H1 (cell line): ENCODE measurements at regions not wholly inside any gene's neighbourhood (a gene's known extent, or its start where the extent isn't known, plus 50 kb on each side); places are given as distances from the start of the nearest gene placed in this dataset.

Source experiments
- CTCF ChIA-PET: fragments of 300-600 bp; sonication (Branson Sonifier 250); formaldehyde crosslinking; loops from one replicate; lab custom pipeline; 2021; ENCODE audit not compliant: partially characterized antibody; lab: Charles Lee
- POLR2A ChIA-PET: fragments of 300-600 bp; sonication (Branson Sonifier 250); formaldehyde crosslinking; loops from one replicate; lab custom pipeline; 2021; ENCODE audit warnings: inconsistent platforms; ENCODE audit not compliant: partially characterized antibody; lab: Charles Lee
- DNase-seq, 2 experiments: peaks; one replicate each; pipeline versions ENCODE4 v3.0.0 to v3.0.0-alpha.2; 2010 to 2022; ENCODE audit warnings: low spot score in 2 of 2, low read depth in 1 of 2, mixed read lengths in 1 of 2
- FAIRE-seq: peaks from 2 replicates; lab custom pipeline; 2011; peaks lifted over from hg19 to GRCh38; lab: Jason Lieb, UNC
- H2AFZ ChIP-seq: 2 replicates; pipeline ENCODE4 v1.8.1; 2012; ENCODE audit warnings: low read length, inconsistent platforms
- H2AK5ac ChIP-seq: 2 replicates; pipeline ENCODE4 v1.6.1; 2013; ENCODE audit warnings: low read depth, low read length
- H2BK120ac ChIP-seq: replicated peaks from 2 replicates; pipeline ENCODE3; 2013; ENCODE audit warnings: low read depth, low read length, inconsistent platforms
- H2BK12ac ChIP-seq: 2 replicates; pipeline ENCODE4 v1.6.1; 2013; ENCODE audit warnings: low read depth, low read length
- H2BK15ac ChIP-seq: 2 replicates; pipeline ENCODE4 v1.6.1; 2013; ENCODE audit warnings: low read length
- H2BK20ac ChIP-seq: 2 replicates; pipeline ENCODE4 v1.6.1; 2013; ENCODE audit warnings: low read length
- H2BK5ac ChIP-seq: 2 replicates; pipeline ENCODE4 v1.6.1; 2013; ENCODE audit warnings: low read depth, low read length
- H3K14ac ChIP-seq: 2 replicates; pipeline ENCODE4 v1.6.1; 2013; ENCODE audit warnings: inconsistent platforms; ENCODE audit not compliant: insufficient read length
- H3K18ac ChIP-seq: 2 replicates; pipeline ENCODE4 v1.6.1; 2013; ENCODE audit warnings: low read length; ENCODE audit errors: extremely low read depth
- H3K23ac ChIP-seq: 2 replicates; pipeline ENCODE4 v1.6.1; 2013; ENCODE audit warnings: inconsistent platforms; ENCODE audit not compliant: insufficient read length
- H3K23me2 ChIP-seq: 2 replicates; pipeline ENCODE4 v1.6.1; 2013; ENCODE audit warnings: low read depth, low read length
- H3K27ac ChIP-seq: 2 replicates; pipeline ENCODE4 v1.6.1; 2011; ENCODE audit warnings: low read depth, low read length, inconsistent platforms
- H3K27me3 ChIP-seq, 4 experiments: replicated peaks in 1 of 4; 1 replicate in 1 of 4; 2 replicates in 3 of 4; pipeline versions ENCODE4 v1.6.1 to v1.8.1; 2011 to 2013; ENCODE audit warnings: low read length in 3 of 4, mild to moderate bottlenecking in 3 of 4, inconsistent platforms in 2 of 4, mixed read lengths in 2 of 4, moderate library complexity in 1 of 4; ENCODE audit not compliant: control insufficient read depth in 3 of 4, insufficient read depth in 3 of 4; ENCODE audit errors: extremely low read depth in 1 of 4
- H3K36me3 ChIP-seq, 4 experiments: 2 replicates each; pipeline versions ENCODE4 v1.6.1 to v1.8.1; 2011 to 2013; ENCODE audit warnings: mild to moderate bottlenecking in 4 of 4, low read length in 3 of 4, moderate library complexity in 2 of 4, control low read depth in 1 of 4, inconsistent platforms in 1 of 4; ENCODE audit not compliant: insufficient read depth in 4 of 4, control insufficient read depth in 2 of 4
- H3K4ac ChIP-seq: replicated peaks from 2 replicates; pipeline ENCODE3; 2013; ENCODE audit warnings: low read length, low read depth, mixed read lengths, inconsistent platforms; ENCODE audit not compliant: insufficient read length
- H3K4me1 ChIP-seq, 4 experiments: replicated peaks in 1 of 4; 1 replicate in 1 of 4; 2 replicates in 3 of 4; pipeline versions ENCODE4 v1.6.1 to v1.8.1; 2011 to 2013; ENCODE audit warnings: low read length in 3 of 4, inconsistent platforms in 2 of 4, mixed read lengths in 1 of 4; ENCODE audit not compliant: insufficient read depth in 4 of 4, control insufficient read depth in 3 of 4
- H3K4me2 ChIP-seq, 2 experiments: 2 replicates each; pipeline versions ENCODE4 v1.6.1 to v1.8.1; 2011 to 2013; ENCODE audit warnings: low read depth in 2 of 2, low read length in 2 of 2, control low read depth in 1 of 2, inconsistent platforms in 1 of 2, mild to moderate bottlenecking in 1 of 2; ENCODE audit not compliant: insufficient read depth in 1 of 2
- H3K4me3 ChIP-seq, 4 experiments: fragments of 200-600, 300-600 bp in 1 of 4; sonication (generic), shearing (Covaris generic), sonication (Bioruptor Twin) in 1 of 4; 2 replicates each; pipeline versions ENCODE4 v1.5.1 to v1.8.1; 2011 to 2016; ENCODE audit warnings: low read length in 4 of 4, low read depth in 3 of 4, control low read depth in 2 of 4, inconsistent platforms in 2 of 4, mild to moderate bottlenecking in 2 of 4, mixed read lengths in 1 of 4, moderate library complexity in 1 of 4; ENCODE audit not compliant: insufficient read depth in 2 of 4; ENCODE audit errors: extremely low read depth in 1 of 4
- H3K56ac ChIP-seq: replicated peaks from 2 replicates; pipeline ENCODE3; 2013; ENCODE audit warnings: low read depth, mild to moderate bottlenecking, mixed read lengths, low read length, inconsistent platforms; ENCODE audit not compliant: insufficient read length
- H3K79me1 ChIP-seq: 2 replicates; pipeline ENCODE4 v1.6.1; 2013; ENCODE audit warnings: low read depth, low read length, control low read depth
- H3K79me2 ChIP-seq, 2 experiments: 2 replicates each; pipeline versions ENCODE4 v1.6.1 to v1.8.1; 2012 to 2013; ENCODE audit warnings: low read length in 2 of 2, mild to moderate bottlenecking in 2 of 2, inconsistent platforms in 1 of 2; ENCODE audit not compliant: insufficient read depth in 2 of 2, control insufficient read depth in 1 of 2
- H3K9ac ChIP-seq, 4 experiments: replicated peaks in 1 of 4; 1 replicate in 1 of 4; 2 replicates in 3 of 4; pipeline versions ENCODE4 v1.6.1 to v1.8.1; 2011 to 2013; ENCODE audit warnings: low read depth in 3 of 4, low read length in 3 of 4, control low read depth in 2 of 4, mild to moderate bottlenecking in 2 of 4, moderate library complexity in 2 of 4, inconsistent platforms in 1 of 4; ENCODE audit errors: extremely low read depth in 1 of 4
- H3K9me3 ChIP-seq, 2 experiments: 2 replicates each; pipeline versions ENCODE4 v1.6.1 to v1.8.1; 2012 to 2013; ENCODE audit warnings: mild to moderate bottlenecking in 2 of 2, moderate library complexity in 2 of 2, control low read depth in 1 of 2, inconsistent platforms in 1 of 2, low read depth in 1 of 2, low read length in 1 of 2, mixed read lengths in 1 of 2; ENCODE audit not compliant: insufficient read depth in 2 of 2
- H4K20me1 ChIP-seq, 2 experiments: replicated peaks in 1 of 2; 2 replicates each; pipeline versions ENCODE3 to v1.8.1; 2011 to 2013; ENCODE audit warnings: inconsistent platforms in 2 of 2, low read length in 2 of 2, mild to moderate bottlenecking in 1 of 2; ENCODE audit not compliant: insufficient read depth in 2 of 2, control insufficient read depth in 1 of 2
- H4K5ac ChIP-seq: 2 replicates; pipeline ENCODE4 v1.6.1; 2013; ENCODE audit warnings: low read length, low read depth, mixed read lengths, inconsistent platforms; ENCODE audit not compliant: insufficient read length
- H4K8ac ChIP-seq: 2 replicates; pipeline ENCODE4 v1.8.0; 2013; ENCODE audit warnings: mild to moderate bottlenecking, moderate library complexity, low read length, inconsistent platforms; ENCODE audit not compliant: insufficient read depth; ENCODE audit errors: extremely low read depth
- H4K91ac ChIP-seq: replicated peaks from 2 replicates; pipeline ENCODE3; 2013; ENCODE audit warnings: low read length, mixed read lengths, inconsistent platforms; ENCODE audit not compliant: insufficient read length
- BACH1 ChIP-seq: IDR thresholded peaks from 2 replicates; pipeline ENCODE4 v1.6.1; 2012; ENCODE audit warnings: low read length, improper control_type of control experiment
- CBX5 ChIP-seq: fragments of 300-800, 300-1000 bp; sonication (generic); IDR thresholded peaks from 2 replicates; pipeline ENCODE4 v1.7.1; 2016; ENCODE audit warnings: antibody characterized with exemption, low read length, low read depth
- CHD1 ChIP-seq: IDR thresholded peaks from 2 replicates; pipeline ENCODE4 v1.6.1; 2012; ENCODE audit warnings: low read depth, low read length, improper control_type of control experiment
- CTCF ChIP-seq, 3 experiments: IDR thresholded peaks; 1 replicate in 2 of 3; 2 replicates in 1 of 3; pipeline versions ENCODE4 v1.5.1 to v1.6.1; 2011; ENCODE audit warnings: low read length in 3 of 3, mild to moderate bottlenecking in 3 of 3, inconsistent platforms in 2 of 3, low read depth in 1 of 3, moderate library complexity in 1 of 3; ENCODE audit not compliant: insufficient read depth in 1 of 3; ENCODE audit errors: control extremely low read depth in 1 of 3
- EP300 ChIP-seq, 2 experiments: IDR thresholded peaks; 1 replicate in 1 of 2; 2 replicates in 1 of 2; pipeline ENCODE4 v1.6.1; 2011 to 2012; ENCODE audit warnings: low read depth in 2 of 2, low read length in 2 of 2, mild to moderate bottlenecking in 2 of 2, borderline replicate concordance in 1 of 2, inconsistent platforms in 1 of 2, moderate library complexity in 1 of 2
- MAFK ChIP-seq: IDR thresholded peaks from 2 replicates; pipeline ENCODE4 v1.6.1; 2012; ENCODE audit warnings: low read depth, mild to moderate bottlenecking, improper control_type of control experiment, low read length
- POLR2AphosphoS5 ChIP-seq: IDR thresholded peaks from 2 replicates; pipeline ENCODE4 v1.6.1; 2011; ENCODE audit warnings: low read depth, low read length
- SRF ChIP-seq: IDR thresholded peaks from 2 replicates; pipeline ENCODE4 v1.6.1; 2011; ENCODE audit warnings: mild to moderate bottlenecking, low read depth, low read length, moderate library complexity
- WGBS, 2 experiments: shearing (Covaris generic) in 1 of 2; methylation state at CpG; one replicate each; pipeline versions ENCODE4 v1.1.6 to v1.1.7; 2013 to 2015; ENCODE audit warnings: low lambda C conversion rate in 2 of 2, mixed read lengths in 2 of 2, inconsistent platforms in 1 of 2, low coverage in 1 of 2, missing lambda C conversion rate in 1 of 2; ENCODE audit not compliant: insufficient replicate concordance in 2 of 2, insufficient coverage in 1 of 2, insufficient read length in 1 of 2; ENCODE audit errors: extremely low coverage in 1 of 2, missing lambda C conversion rate in 1 of 2; 5-methylcytosine and 5-hydroxymethylcytosine counted together

GRCh38 chrX:6729626-6730025 is 194.7 kb upstream of the VCX3A start:
- no peak overlapping the region for H4K91ac ChIP-seq
- no peaks in the 10 kb centered on the region for H3K36me3 ChIP-seq
- ChIA-PET CTCF (no interaction called here), POLR2A (no interaction called here)
- no peak overlapping the region for H2BK20ac ChIP-seq
- H3K9ac ChIP-seq = no peak overlapping the region
- DNase-seq = no peak
- no peaks in the 10 kb centered on the region for H4K20me1 ChIP-seq
- H3K4me2 ChIP-seq = no peak overlapping the region
- H3K4me1 ChIP-seq = no peaks in the 10 kb centered on the region
- 0 out of 2 replicates have a peak overlapping the region, but pooled peaks have one; percentile 13 for H2AK5ac ChIP-seq
- no peak overlapping the region for H3K4me3 ChIP-seq
- no peak overlapping the region for H2BK12ac ChIP-seq
- no peaks in the 10 kb centered on the region for H3K23me2 ChIP-seq
- no peak overlapping the region for H3K27ac ChIP-seq
- H3K56ac ChIP-seq = no peak overlapping the region
- no peak overlapping the region for H2BK15ac ChIP-seq
- H3K23ac ChIP-seq = no peak overlapping the region
- no peaks in the 10 kb centered on the region for H3K9me3 ChIP-seq
- H2BK5ac ChIP-seq = no peak overlapping the region
- no peak overlapping the region for H3K18ac ChIP-seq
- FAIRE-seq = no peak
- no peaks in the 10 kb centered on the region for H3K27me3 ChIP-seq
- no peaks in the 10 kb centered on the region for H3K79me2 ChIP-seq
- H4K8ac ChIP-seq = no peak overlapping the region
- no peak overlapping the region for H2AFZ ChIP-seq
- H3K4ac ChIP-seq = no peak overlapping the region
- no peaks in the 10 kb centered on the region for H3K79me1 ChIP-seq
- H4K5ac ChIP-seq = no peak overlapping the region
- TF ChIP-seq POLR2AphosphoS5 (no peak), CBX5 (no peak), CTCF (IDR thresholded peaks at IDR 0.05; ENCODE audit: control extremely low read depth in 1 of 3, insufficient read depth in 1 of 3, low read depth in 1 of 3, low read length in 3 of 3) (no peak), SRF (peak; percentile 62; the same call in 1 of the 2 replicates), CHD1 (no peak), EP300 (IDR thresholded peaks at IDR 0.05; ENCODE audit: borderline replicate concordance in 1 of 2, low read depth in 2 of 2, low read length in 2 of 2) (no peak), MAFK (no peak), BACH1 (no peak)
- 82% methylated on average over 7 of the region's 9 CpGs; no CpG with 5 or more reads in 1 of the 2 experiments for whole genome bisulfite sequencing, 2 experiments
- H3K14ac ChIP-seq = no peak overlapping the region
- H2BK120ac ChIP-seq = no peak overlapping the region
